ENCODE measurements at regions not wholly inside any gene's neighbourhood (a gene's known extent, or its start where the extent isn't known, plus 50 kb on each side); places are given as distances from the start of the nearest gene placed in this dataset.

DNA sequence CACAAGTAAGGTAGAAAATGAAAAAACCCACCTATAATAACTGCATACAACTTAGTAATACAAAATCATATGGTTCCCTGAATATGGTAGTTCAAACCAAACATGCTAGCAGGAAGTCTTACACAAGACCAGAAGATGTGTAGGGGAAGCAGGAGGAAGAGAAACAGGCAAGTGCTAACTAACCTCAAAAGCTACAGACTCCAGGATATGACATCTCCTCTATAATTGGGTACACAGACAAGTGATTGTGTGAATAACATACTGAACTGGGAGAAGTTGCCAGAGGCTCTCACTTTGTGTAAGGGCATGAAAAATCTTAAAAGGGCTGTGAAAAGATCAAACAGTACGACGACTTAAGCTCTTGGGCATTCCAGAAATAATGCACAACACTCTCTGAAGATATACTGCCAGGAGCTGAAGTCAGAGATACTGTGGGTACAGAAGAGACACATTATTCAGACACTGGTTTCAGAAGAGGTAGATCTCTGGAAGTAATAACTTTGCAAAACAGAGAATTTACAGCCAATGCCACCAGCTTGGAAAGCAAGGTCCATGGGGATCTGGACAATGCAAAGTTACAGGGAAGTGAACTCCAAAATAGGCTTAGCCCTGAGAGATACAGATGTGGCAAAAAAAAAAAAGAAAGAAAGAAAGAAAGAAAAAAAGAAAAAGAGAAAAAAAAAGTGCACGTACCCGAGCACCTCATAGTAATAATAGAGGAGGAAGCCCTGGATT is 767.2 kb downstream of the TNS3 start:
- no peak overlapping the region for H3K27ac ChIP-seq
- H3K9ac ChIP-seq = no peak overlapping the region
- no peak overlapping the region for H2AFZ ChIP-seq (ENCODE audit: low read depth)
- H3K79me2 ChIP-seq (ENCODE audit: insufficient read depth, low read depth) = no peaks in the 10 kb centered on the region
- H3K4me3 ChIP-seq (IDR thresholded peaks at IDR 0.05; ENCODE audit: insufficient read depth, low read depth, low read length) = no peak overlapping the region
- no peaks in the 10 kb centered on the region for H3K27me3 ChIP-seq (ENCODE audit: insufficient read depth, low read depth)
- H3K36me3 ChIP-seq (ENCODE audit: insufficient read depth) = no peaks in the 10 kb centered on the region
- TF ChIP-seq, protein P1, sequence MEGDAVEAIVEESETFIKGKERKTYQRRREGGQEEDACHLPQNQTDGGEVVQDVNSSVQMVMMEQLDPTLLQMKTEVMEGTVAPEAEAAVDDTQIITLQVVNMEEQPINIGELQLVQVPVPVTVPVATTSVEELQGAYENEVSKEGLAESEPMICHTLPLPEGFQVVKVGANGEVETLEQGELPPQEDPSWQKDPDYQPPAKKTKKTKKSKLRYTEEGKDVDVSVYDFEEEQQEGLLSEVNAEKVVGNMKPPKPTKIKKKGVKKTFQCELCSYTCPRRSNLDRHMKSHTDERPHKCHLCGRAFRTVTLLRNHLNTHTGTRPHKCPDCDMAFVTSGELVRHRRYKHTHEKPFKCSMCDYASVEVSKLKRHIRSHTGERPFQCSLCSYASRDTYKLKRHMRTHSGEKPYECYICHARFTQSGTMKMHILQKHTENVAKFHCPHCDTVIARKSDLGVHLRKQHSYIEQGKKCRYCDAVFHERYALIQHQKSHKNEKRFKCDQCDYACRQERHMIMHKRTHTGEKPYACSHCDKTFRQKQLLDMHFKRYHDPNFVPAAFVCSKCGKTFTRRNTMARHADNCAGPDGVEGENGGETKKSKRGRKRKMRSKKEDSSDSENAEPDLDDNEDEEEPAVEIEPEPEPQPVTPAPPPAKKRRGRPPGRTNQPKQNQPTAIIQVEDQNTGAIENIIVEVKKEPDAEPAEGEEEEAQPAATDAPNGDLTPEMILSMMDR (conservative IDR thresholded peaks at IDR 0.05; ENCODE audit: low read depth, low read length) = no peak
- H3K4me1 ChIP-seq (ENCODE audit: low read depth, poor library complexity, severe bottlenecking) = no peaks in the 10 kb centered on the region
- H3K4me2 ChIP-seq = no peak overlapping the region
- H4K20me1 ChIP-seq (ENCODE audit: insufficient read depth) = no peaks in the 10 kb centered on the region

DNA sequence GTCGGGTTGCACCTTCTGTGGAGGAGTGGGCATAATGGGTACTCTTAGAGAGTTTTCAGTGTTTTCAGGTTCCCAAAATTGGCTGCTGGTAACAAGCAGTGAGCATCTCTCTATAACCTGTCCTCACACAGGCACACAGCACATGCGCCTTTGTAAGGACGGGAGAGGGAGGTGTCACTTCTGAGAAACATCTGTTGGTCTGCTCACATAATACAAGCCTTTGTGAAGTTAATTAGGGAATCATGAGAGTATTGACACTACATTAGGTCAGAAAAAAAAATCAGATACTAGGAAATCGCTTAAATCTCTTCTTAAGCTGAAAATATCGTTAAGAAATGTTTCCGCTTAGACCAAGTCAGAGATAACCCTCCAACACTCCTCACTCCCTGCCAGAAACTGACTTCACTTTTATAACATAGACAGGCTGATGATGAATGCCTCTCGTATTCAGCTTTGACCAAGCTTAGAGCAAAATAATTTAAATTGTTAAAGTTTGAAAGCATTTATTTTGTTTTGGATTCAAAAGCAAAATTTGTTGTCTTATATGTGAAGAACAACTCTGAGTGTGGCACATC is 769.7 kb downstream of the TNS3 start:
- Histone ChIP-seq H4K20me1 (ENCODE audit: insufficient read depth) (no peaks in the 10 kb centered on the region), H3K36me3 (ENCODE audit: insufficient read depth) (no peaks in the 10 kb centered on the region), H3K4me3 (IDR thresholded peaks at IDR 0.05; ENCODE audit: insufficient read depth, low read depth, low read length) (no peak overlapping the region), H3K9ac (no peak overlapping the region), H2AFZ (ENCODE audit: low read depth) (no peak overlapping the region), H3K4me2 (no peak overlapping the region), H3K27me3 (ENCODE audit: insufficient read depth, low read depth) (no peaks in the 10 kb centered on the region), H3K79me2 (ENCODE audit: insufficient read depth, low read depth) (no peaks in the 10 kb centered on the region), H3K27ac (no peak overlapping the region), H3K4me1 (ENCODE audit: low read depth, poor library complexity, severe bottlenecking) (no peaks in the 10 kb centered on the region)
- TF ChIP-seq, protein P1 (conservative IDR thresholded peaks at IDR 0.05; ENCODE audit: low read depth, low read length) = no peak

DNA sequence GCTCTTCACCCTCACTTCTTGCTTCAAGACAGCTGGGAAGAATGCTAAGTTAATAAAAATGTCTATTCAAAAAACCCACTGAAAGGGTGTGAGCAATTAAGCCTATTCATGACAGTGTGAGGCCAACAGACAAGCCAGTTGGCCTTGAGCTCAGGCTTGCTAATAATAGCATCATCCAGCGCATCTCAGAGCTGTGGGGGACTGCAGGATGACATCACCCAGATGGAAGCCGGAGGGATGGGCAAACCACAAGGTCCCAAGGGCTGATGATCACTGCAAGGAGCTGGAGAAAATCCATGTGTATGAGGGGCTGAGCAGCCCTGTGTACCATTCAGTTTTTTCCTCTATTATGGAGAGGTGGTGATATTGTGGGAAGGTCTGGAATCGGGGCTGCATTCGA is 770.4 kb downstream of the TNS3 start:
- Histone ChIP-seq H3K9ac (no peak overlapping the region), H3K27me3 (ENCODE audit: insufficient read depth, low read depth) (no peaks in the 10 kb centered on the region), H3K27ac (no peak overlapping the region), H3K36me3 (ENCODE audit: insufficient read depth) (no peaks in the 10 kb centered on the region), H3K4me1 (ENCODE audit: low read depth, poor library complexity, severe bottlenecking) (no peaks in the 10 kb centered on the region), H2AFZ (ENCODE audit: low read depth) (no peak overlapping the region), H3K4me2 (no peak overlapping the region), H3K4me3 (IDR thresholded peaks at IDR 0.05; ENCODE audit: insufficient read depth, low read depth, low read length) (no peak overlapping the region), H4K20me1 (ENCODE audit: insufficient read depth) (no peaks in the 10 kb centered on the region), H3K79me2 (ENCODE audit: insufficient read depth, low read depth) (no peaks in the 10 kb centered on the region)
- TF ChIP-seq, protein P1 (conservative IDR thresholded peaks at IDR 0.05; ENCODE audit: low read depth, low read length) = no peak

DNA sequence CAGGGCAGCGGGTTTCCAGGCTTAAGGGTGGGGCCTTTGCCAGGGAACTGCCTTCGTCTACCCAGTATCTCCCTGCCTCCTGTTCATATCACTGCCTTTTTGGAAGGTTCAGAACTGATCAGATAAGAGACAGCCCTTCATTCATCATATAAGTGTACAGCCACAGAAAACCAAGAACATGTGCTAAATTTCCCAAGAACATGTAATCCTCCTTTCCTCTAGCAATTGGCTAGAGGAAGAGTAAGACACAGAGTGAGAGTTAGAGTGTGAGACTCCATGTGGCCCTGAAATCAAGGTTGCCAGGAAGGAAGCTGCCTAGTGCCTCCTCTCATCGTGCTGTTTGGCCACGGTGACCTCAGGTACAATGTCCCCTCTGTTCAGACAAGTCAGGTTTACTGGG is 770.9 kb downstream of the TNS3 start:
- Histone ChIP-seq H3K27ac (no peak overlapping the region), H3K4me3 (IDR thresholded peaks at IDR 0.05; ENCODE audit: insufficient read depth, low read depth, low read length) (no peak overlapping the region), H3K27me3 (ENCODE audit: insufficient read depth, low read depth) (no peaks in the 10 kb centered on the region), H4K20me1 (ENCODE audit: insufficient read depth) (no peaks in the 10 kb centered on the region), H3K9ac (no peak overlapping the region), H2AFZ (ENCODE audit: low read depth) (no peak overlapping the region), H3K4me1 (ENCODE audit: low read depth, poor library complexity, severe bottlenecking) (no peaks in the 10 kb centered on the region), H3K79me2 (ENCODE audit: insufficient read depth, low read depth) (no peaks in the 10 kb centered on the region), H3K4me2 (no peak overlapping the region), H3K36me3 (ENCODE audit: insufficient read depth) (no peaks in the 10 kb centered on the region)
- TF ChIP-seq, protein P1 (conservative IDR thresholded peaks at IDR 0.05; ENCODE audit: low read depth, low read length) = no peak
